ENCODE measurements at regions not wholly inside any gene's neighbourhood (a gene's known extent, or its start where the extent isn't known, plus 50 kb on each side); places are given as distances from the start of the nearest gene placed in this dataset.

GRCh38 chr12:67531501-67531900, 117.0 kb upstream of the DYRK2 start (continued):
- TF ChIP-seq STAT6 (CRISPR knock-in tag; IDR thresholded peaks at IDR 0.05) = no peak
- no peak for TF ChIP-seq ZNF57 (CRISPR knock-in tag; IDR thresholded peaks at IDR 0.05)
- TF ChIP-seq IFI16 (CRISPR knock-in tag; IDR thresholded peaks at IDR 0.05) = no peak
- no peak for TF ChIP-seq PTRF (tag; IDR thresholded peaks at IDR 0.05)

- BruUV-seq (replicated peaks) = no TSS peak
- in situ Hi-C loops (cut with MboI) = no loop called here
- Histone ChIP-seq H3K36me3 (ENCODE audit: control insufficient read depth, insufficient read depth, low read length) (no peaks in the 10 kb centered on the region), H3K9ac (ENCODE audit: insufficient read depth in 1 of 2, low read depth in 2 of 2, low read length in 2 of 2) (no peak overlapping the region), H3K9me1 (ENCODE audit: control insufficient read depth, insufficient read depth, low read length) (no peaks in the 10 kb centered on the region), H3K79me2 (ENCODE audit: control insufficient read depth, insufficient read depth, low read length) (no peaks in the 10 kb centered on the region), H3K4me2 (ENCODE audit: insufficient read depth, low read length) (no peak overlapping the region), H3K27me3 (ENCODE audit: control insufficient read depth in 2 of 2, insufficient read depth in 2 of 2, low read length in 2 of 2) (no peaks in the 10 kb centered on the region), H3K4me3 (no peak overlapping the region), H4K20me1 (replicated peaks; ENCODE audit: control insufficient read depth, insufficient read depth, low read length) (no peaks in the 10 kb centered on the region), H3K4me1 (replicated peaks in 1 of 2; ENCODE audit: control insufficient read depth in 2 of 2, insufficient read depth in 2 of 2, low read length in 2 of 2) (no peaks in the 10 kb centered on the region), H2AFZ (ENCODE audit: low read depth, low read length) (no peak overlapping the region), H3K9me3 (replicated peaks; ENCODE audit: control insufficient read depth, insufficient read depth, low read depth, low read length) (no peaks in the 10 kb centered on the region), H3K27ac (ENCODE audit: extremely low read depth, low read depth, low read length) (no peak overlapping the region)
- 0% methylated on average over 1 of the region's 1 CpG for WGBS (ENCODE audit: insufficient coverage, low coverage, missing lambda C conversion rate)
- CTCF ChIA-PET (ENCODE audit: low intra/inter-chr PET ratio) = no interaction called here
- intact Hi-C loops (cut with micrococcal nuclease) = no loop called here
- no peak for FAIRE-seq
- no peak for ATAC-seq
- POLR2A ChIA-PET = no interaction called here
- no peak for DNase-seq (ENCODE audit: extremely low read depth in 1 of 4, low spot score in 3 of 4)
- TF ChIP-seq TCF7 (IDR thresholded peaks at IDR 0.05; ENCODE audit: borderline replicate concordance) = no peak
- no peak for TF ChIP-seq TEAD4 (IDR thresholded peaks at IDR 0.05; ENCODE audit: low read length)
- no peak for TF ChIP-seq TEAD4 (CRISPR knock-in tag; IDR thresholded peaks at IDR 0.05; ENCODE audit: borderline replicate concordance)
- no peak for TF ChIP-seq SIRT6 (IDR thresholded peaks at IDR 0.05; ENCODE audit: low read depth, low read length)
- TF ChIP-seq YY1 (IDR thresholded peaks at IDR 0.05; ENCODE audit: borderline replicate concordance in 1 of 3, control insufficient read depth in 1 of 3, extremely low read depth in 1 of 3, insufficient read depth in 3 of 3, insufficient read length in 1 of 3, insufficient replicate concordance in 2 of 3, low read depth in 1 of 3, low read length in 2 of 3) = no peak
- no peak for TF ChIP-seq ZBTB5 (IDR thresholded peaks at IDR 0.05)
- no peak for TF ChIP-seq DNMT1 (IDR thresholded peaks at IDR 0.05)
- no peak for TF ChIP-seq EHMT2 (IDR thresholded peaks at IDR 0.05)
- TF ChIP-seq POLR2AphosphoS2 (IDR thresholded peaks at IDR 0.05; ENCODE audit: low read length) = no peak
- no peak for TF ChIP-seq ZNF212 (CRISPR knock-in tag; IDR thresholded peaks at IDR 0.05)
- no peak for TF ChIP-seq FOXJ3 (CRISPR knock-in tag; IDR thresholded peaks at IDR 0.05)
Measured at GRCh38 chr12:67533159-67533558, 115.4 kb upstream of the DYRK2 start.

Data from K562 (cell line).